ENCODE measurements at regions not wholly inside any gene's neighbourhood (a gene's known extent, or its start where the extent isn't known, plus 50 kb on each side); places are given as distances from the start of the nearest gene placed in this dataset.

DNA sequence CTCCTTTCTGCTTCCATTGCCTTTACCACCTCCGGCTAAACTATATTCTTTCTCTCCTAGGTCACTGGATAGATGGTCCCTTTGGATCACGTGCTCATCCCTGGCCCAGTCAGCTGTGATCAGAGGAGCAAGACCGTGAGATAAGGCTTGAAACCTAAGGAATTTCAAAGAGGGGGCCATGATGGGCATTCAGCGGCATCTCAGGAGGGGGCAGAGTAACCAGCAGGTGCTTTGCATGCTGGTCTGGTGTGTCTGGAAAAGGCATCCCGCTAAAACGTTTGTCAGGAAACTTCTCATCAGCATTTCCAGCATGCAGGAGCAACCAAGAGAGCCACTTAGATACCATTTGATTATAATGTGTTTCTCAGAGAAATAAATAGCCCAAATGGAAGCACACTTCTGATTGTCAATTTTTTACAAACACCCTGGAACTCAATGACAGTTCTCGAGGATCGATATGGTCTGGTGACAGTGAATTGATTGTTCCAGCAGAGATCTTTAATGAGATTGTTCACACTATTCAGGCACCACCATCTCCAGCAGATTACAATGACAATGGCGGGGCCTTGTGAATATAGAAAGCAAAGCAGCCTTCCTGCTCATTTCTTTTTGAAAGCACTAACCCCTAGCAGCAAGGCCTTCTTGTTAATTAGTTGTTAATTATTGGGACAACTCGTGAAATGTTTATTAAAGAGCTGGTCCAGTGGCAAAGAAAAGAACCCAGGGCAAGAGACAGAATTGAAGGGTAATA, 327.1 kb downstream of the PTTG2 start:
- no peaks in the 10 kb centered on the region for H4K20me1 ChIP-seq (ENCODE audit: insufficient read depth)
- H2AFZ ChIP-seq (ENCODE audit: low read depth, low read length): no peak overlapping the region
- H3K9ac ChIP-seq (ENCODE audit: low read length): no peak overlapping the region
- TF ChIP-seq POLR2AphosphoS5 (IDR thresholded peaks at IDR 0.05): no peak
- no peak for TF ChIP-seq MXI1 (conservative IDR thresholded peaks at IDR 0.05; ENCODE audit: poor library complexity, severe bottlenecking)
- TF ChIP-seq EZH2 (IDR thresholded peaks at IDR 0.05; ENCODE audit: borderline replicate concordance, insufficient read depth, low read length, poor library complexity, severe bottlenecking): no peak
- TF ChIP-seq CTCF (IDR thresholded peaks at IDR 0.05; ENCODE audit: poor library complexity, severe bottlenecking): no peak
- TF ChIP-seq SMC3 (conservative IDR thresholded peaks at IDR 0.05; ENCODE audit: poor library complexity): no peak
- TF ChIP-seq REST (IDR thresholded peaks at IDR 0.05; ENCODE audit: borderline replicate concordance): peak; percentile 40
- TF ChIP-seq RAD21 (conservative IDR thresholded peaks at IDR 0.05): no peak
- TF ChIP-seq EP300 (conservative IDR thresholded peaks at IDR 0.05; ENCODE audit: poor library complexity, severe bottlenecking): peak; percentile 15
- TF ChIP-seq TAF1 (IDR thresholded peaks at IDR 0.05; ENCODE audit: low read depth): no peak
- H3K9me3 ChIP-seq (ENCODE audit: low read length): no peaks in the 10 kb centered on the region
- H3K27me3 ChIP-seq (ENCODE audit: insufficient read depth, low read depth, low read length): no peaks in the 10 kb centered on the region
- H3K79me2 ChIP-seq (replicated peaks; ENCODE audit: insufficient read depth, low read length): no peaks in the 10 kb centered on the region
- no peaks in the 10 kb centered on the region for H3K9me2 ChIP-seq (ENCODE audit: insufficient read depth, low read length)
- no peak overlapping the region for H3K4me2 ChIP-seq (ENCODE audit: low read length)
- H3K4me3 ChIP-seq (ENCODE audit: low read length): no peak overlapping the region
- no peaks in the 10 kb centered on the region for H3K36me3 ChIP-seq (ENCODE audit: insufficient read depth, low read length)
- no peaks in the 10 kb centered on the region for H3F3A ChIP-seq (ENCODE audit: insufficient read depth, low read length, poor library complexity, severe bottlenecking)
- H3K27ac ChIP-seq (ENCODE audit: low read length): peak overlapping the region; percentile 13

DNA sequence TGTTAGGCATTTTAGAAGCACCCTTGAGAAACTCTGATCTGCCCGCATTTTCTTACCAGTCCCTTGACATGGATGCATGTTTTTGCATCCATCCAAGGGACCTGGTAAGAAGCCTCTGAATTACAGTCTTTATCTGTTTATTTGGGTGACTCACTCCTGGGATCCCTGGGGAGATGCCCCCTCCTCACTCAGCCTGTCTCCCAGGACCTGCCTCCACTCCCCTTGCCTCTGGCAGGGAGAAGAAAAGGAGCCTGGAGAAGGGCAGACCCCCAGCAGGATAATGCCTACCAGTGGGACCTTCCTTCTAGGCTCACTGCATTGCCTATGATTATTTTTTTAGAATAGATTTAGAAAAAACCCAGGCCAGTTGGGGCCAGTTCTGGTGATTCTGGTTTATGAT, 329.4 kb downstream of the PTTG2 start:
- H3K36me3 ChIP-seq (ENCODE audit: insufficient read depth, low read length): no peaks in the 10 kb centered on the region
- H3K27me3 ChIP-seq (ENCODE audit: insufficient read depth, low read depth, low read length): no peaks in the 10 kb centered on the region
- TF ChIP-seq EZH2 (IDR thresholded peaks at IDR 0.05; ENCODE audit: borderline replicate concordance, insufficient read depth, low read length, poor library complexity, severe bottlenecking) (no peak), MXI1 (conservative IDR thresholded peaks at IDR 0.05; ENCODE audit: poor library complexity, severe bottlenecking) (no peak), RAD21 (conservative IDR thresholded peaks at IDR 0.05) (no peak), SMC3 (conservative IDR thresholded peaks at IDR 0.05; ENCODE audit: poor library complexity) (no peak), TAF1 (IDR thresholded peaks at IDR 0.05; ENCODE audit: low read depth) (no peak), POLR2AphosphoS5 (IDR thresholded peaks at IDR 0.05) (no peak)
- H3K27ac ChIP-seq (ENCODE audit: low read length): no peak overlapping the region
- no peaks in the 10 kb centered on the region for H3K9me2 ChIP-seq (ENCODE audit: insufficient read depth, low read length)
- no peak overlapping the region for H2AFZ ChIP-seq (ENCODE audit: low read depth, low read length)
- H4K20me1 ChIP-seq (ENCODE audit: insufficient read depth): no peaks in the 10 kb centered on the region
- no peaks in the 10 kb centered on the region for H3F3A ChIP-seq (ENCODE audit: insufficient read depth, low read length, poor library complexity, severe bottlenecking)
- H3K79me2 ChIP-seq (replicated peaks; ENCODE audit: insufficient read depth, low read length): no peaks in the 10 kb centered on the region
- H3K4me3 ChIP-seq (ENCODE audit: low read length): no peak overlapping the region
- H3K4me2 ChIP-seq (ENCODE audit: low read length): no peak overlapping the region
- no peaks in the 10 kb centered on the region for H3K9me3 ChIP-seq (ENCODE audit: low read length)
- H3K9ac ChIP-seq (ENCODE audit: low read length): no peak overlapping the region
